OCI-LY7 (cell line): ENCODE measurements at regions not wholly inside any gene's neighbourhood (a gene's known extent, or its start where the extent isn't known, plus 50 kb on each side); places are given as distances from the start of the nearest gene placed in this dataset.

ENCODE experiments used
- BruUV-seq: library from RNA; stranded (reverse); fragments of 400-500 nt; replicated peaks from 2 replicates; lab custom pipeline; 2021; lab: Mats Ljungman, UMichigan
- CTCF ChIA-PET: fragments of 300-600 bp; sonication (Branson Sonifier 250); formaldehyde crosslinking; loops from one replicate; lab custom pipeline; 2022; ENCODE audit warnings: antibody characterized with exemption; ENCODE audit not compliant: unreplicated experiment; lab: Charles Lee
- POLR2A ChIA-PET: fragments of 300-600 bp; sonication (Branson Sonifier 250); formaldehyde crosslinking; loops from one replicate; lab custom pipeline; 2022; ENCODE audit warnings: antibody characterized with exemption; lab: Charles Lee
- DNase-seq: peaks from one replicate; pipeline ENCODE4 v3.0.0-alpha.2; 2015; ENCODE audit warnings: low spot score
- H2AFZ ChIP-seq: fragments of 200-600 bp; sonication (generic), shearing (Covaris generic); 2 replicates; pipeline ENCODE4 v1.6.1; 2014; ENCODE audit warnings: mild to moderate bottlenecking, antibody characterized with exemption, low read length, moderate library complexity
- H3K27ac ChIP-seq: fragments of 200-600 bp; sonication (generic); 2 replicates; pipeline ENCODE4 v1.5.1; 2014; ENCODE audit warnings: mixed run types, low read depth, mild to moderate bottlenecking, moderate library complexity, low read length, inconsistent platforms; ENCODE audit not compliant: poor library complexity, severe bottlenecking
- H3K36me3 ChIP-seq: fragments of 200-600 bp; sonication (generic); 2 replicates; pipeline ENCODE4 v1.6.1; 2014; ENCODE audit warnings: mild to moderate bottlenecking, antibody characterized with exemption, low read length, moderate library complexity, mixed read lengths; ENCODE audit not compliant: insufficient read depth
- H3K4me1 ChIP-seq: fragments of 200-600 bp; sonication (generic); 2 replicates; pipeline ENCODE4 v1.5.1; 2014; ENCODE audit warnings: mild to moderate bottlenecking, low read length; ENCODE audit not compliant: insufficient read depth, poor library complexity, severe bottlenecking
- H3K4me2 ChIP-seq: fragments of 200-600 bp; sonication (generic); 2 replicates; pipeline ENCODE4 v1.6.1; 2014; ENCODE audit warnings: mild to moderate bottlenecking, low read length
- H3K4me3 ChIP-seq: fragments of 200-600 bp; sonication (generic); 2 replicates; pipeline ENCODE4 v1.5.1; 2014; ENCODE audit warnings: mild to moderate bottlenecking, low read depth, low read length; ENCODE audit not compliant: poor library complexity, severe bottlenecking
- H3K79me2 ChIP-seq: fragments of 200-600 bp; sonication (generic); 2 replicates; pipeline ENCODE4 v1.6.1; 2016; ENCODE audit warnings: low read depth, mild to moderate bottlenecking, low read length, moderate library complexity, mixed read lengths; ENCODE audit not compliant: insufficient read depth
- H3K9me2 ChIP-seq: fragments of 200-600 bp; sonication (generic); 2 replicates; pipeline ENCODE4 v1.6.1; 2016; ENCODE audit warnings: mild to moderate bottlenecking, low read length, mixed read lengths; ENCODE audit not compliant: insufficient read depth
- H3K9me3 ChIP-seq: fragments of 200-600 bp; sonication (generic); 2 replicates; pipeline ENCODE4 v1.6.1; 2014; ENCODE audit warnings: mild to moderate bottlenecking, mixed run types, low read length, mixed read lengths
- H4K20me1 ChIP-seq: fragments of 200-600 bp; sonication (generic); 2 replicates; pipeline ENCODE4 v1.6.1; 2014; ENCODE audit warnings: mild to moderate bottlenecking, antibody characterized with exemption, low read length, moderate library complexity, mixed read lengths; ENCODE audit not compliant: insufficient read depth
- CTCF ChIP-seq: fragments of 200-600 bp; sonication (generic); conservative IDR thresholded peaks from 2 replicates; pipeline ENCODE4 v1.5.1; 2014; ENCODE audit warnings: mild to moderate bottlenecking, antibody characterized with exemption, low read length, moderate library complexity, mixed read lengths
- EZH2phosphoT487 ChIP-seq: fragments of 200-600 bp; sonication (generic); IDR thresholded peaks from 2 replicates; pipeline ENCODE4 v1.6.1; 2018; ENCODE audit warnings: low read depth, borderline replicate concordance, mild to moderate bottlenecking, mixed run types, antibody characterized with exemption, low read length, moderate library complexity, mixed read lengths
- intact Hi-C: fragments of 100-400 bp; cut with micrococcal nuclease; formaldehyde crosslinking; loops from one replicate; pipeline ENCODE4 v1.10.0; 2022; ENCODE audit not compliant: unreplicated experiment

- Histone ChIP-seq H3K27ac (no peak overlapping the region), H3K9me2 (no peaks in the 10 kb centered on the region), H3K79me2 (no peaks in the 10 kb centered on the region), H3K36me3 (no peaks in the 10 kb centered on the region), H3K4me1 (peaks cover 4% of the 10 kb centered on the region), H3K4me2 (no peak overlapping the region), H3K4me3 (no peak overlapping the region), H4K20me1 (no peaks in the 10 kb centered on the region), H2AFZ (no peak overlapping the region), H3K9me3 (no peaks in the 10 kb centered on the region)
- no peak for TF ChIP-seq EZH2phosphoT487
- no peak for TF ChIP-seq CTCF
- no peak for DNase-seq
- CTCF ChIA-PET: no interaction called here
- BruUV-seq: no TSS peak
- POLR2A ChIA-PET: no interaction called here
- intact Hi-C loops: no loop called here
These were observed 224.6 kb downstream of the FBXO8 start for GRCh38 chr4:174058846-174059245.

GRCh38 chr4:174056959-174057358, 226.5 kb downstream of the FBXO8 start:
- Histone ChIP-seq H4K20me1 (no peaks in the 10 kb centered on the region), H2AFZ (no peak overlapping the region), H3K4me3 (no peak overlapping the region), H3K36me3 (no peaks in the 10 kb centered on the region), H3K79me2 (no peaks in the 10 kb centered on the region), H3K4me2 (no peak overlapping the region), H3K9me3 (no peaks in the 10 kb centered on the region), H3K9me2 (no peaks in the 10 kb centered on the region), H3K4me1 (peaks cover 4% of the 10 kb centered on the region), H3K27ac (no peak overlapping the region)
- intact Hi-C loops: no loop called here
- POLR2A ChIA-PET: no interaction called here
- BruUV-seq: no TSS peak
- TF ChIP-seq CTCF: no peak
- no peak for TF ChIP-seq EZH2phosphoT487
- peak; percentile 1 for DNase-seq
- CTCF ChIA-PET: no interaction called here

GRCh38 chr4:174055344-174055743, 228.1 kb downstream of the FBXO8 start:
- H3K4me2 ChIP-seq: no peak overlapping the region
- peaks cover 4% of the 10 kb centered on the region for H3K4me1 ChIP-seq
- POLR2A ChIA-PET: interaction anchor here (1.1 kb wide), 1 partner anchor 20 kb away, joined by 3 read pairs; no protein-coding TSS in a partner anchor
- H4K20me1 ChIP-seq: no peaks in the 10 kb centered on the region
- CTCF ChIA-PET: no interaction called here
- no peaks in the 10 kb centered on the region for H3K79me2 ChIP-seq
- no peaks in the 10 kb centered on the region for H3K9me2 ChIP-seq
- no peak overlapping the region for H3K27ac ChIP-seq
- DNase-seq: no peak
- no peak overlapping the region for H2AFZ ChIP-seq
- TF ChIP-seq CTCF (no peak), EZH2phosphoT487 (no peak)
- no peaks in the 10 kb centered on the region for H3K36me3 ChIP-seq
- H3K9me3 ChIP-seq: no peaks in the 10 kb centered on the region
- intact Hi-C loops: no loop called here
- BruUV-seq: no TSS peak
- H3K4me3 ChIP-seq: no peak overlapping the region
